IPS-15b (cell line): ENCODE measurements at regions not wholly inside any gene's neighbourhood (a gene's known extent, or its start where the extent isn't known, plus 50 kb on each side); places are given as distances from the start of the nearest gene placed in this dataset.
A peak's percentile ranks its signal among the peaks of the same experiment; 100 is the strongest.

Experiments
- H3K27me3 ChIP-seq: one replicate; pipeline ENCODE4 v1.6.1; 2013; ENCODE audit warnings: low read length; ENCODE audit not compliant: control insufficient read depth, insufficient read depth
- H3K36me3 ChIP-seq: one replicate; pipeline ENCODE4 v1.6.1; 2013; ENCODE audit warnings: low read length; ENCODE audit not compliant: control insufficient read depth, insufficient read depth
- H3K4me1 ChIP-seq: one replicate; pipeline ENCODE4 v1.6.1; 2013; ENCODE audit warnings: mild to moderate bottlenecking, low read length; ENCODE audit not compliant: control insufficient read depth, insufficient read depth
- H3K4me3 ChIP-seq: one replicate; pipeline ENCODE4 v1.5.1; 2013; ENCODE audit warnings: low read depth, low read length
- H3K9ac ChIP-seq: one replicate; pipeline ENCODE4 v1.6.1; 2013; ENCODE audit warnings: low read depth, mild to moderate bottlenecking, low read length
- H3K9me3 ChIP-seq: one replicate; pipeline ENCODE4 v1.6.1; 2013; ENCODE audit warnings: mild to moderate bottlenecking, low read length; ENCODE audit not compliant: control insufficient read depth, insufficient read depth

GRCh38 chr5:73264631-73265030 lies 91.6 kb downstream of the TMEM174 start:
- no peaks in the 10 kb centered on the region for H3K9me3 ChIP-seq
- H3K4me1 ChIP-seq = peaks cover 3% of the 10 kb centered on the region
- peaks cover 24% of the 10 kb centered on the region for H3K27me3 ChIP-seq
- no peaks in the 10 kb centered on the region for H3K36me3 ChIP-seq
- no peak overlapping the region for H3K9ac ChIP-seq
- no peak overlapping the region for H3K4me3 ChIP-seq

- Histone ChIP-seq H3K36me3 (no peaks in the 10 kb centered on the region), H3K4me1 (peaks cover 3% of the 10 kb centered on the region), H3K9ac (no peak overlapping the region), H3K9me3 (no peaks in the 10 kb centered on the region), H3K4me3 (no peak overlapping the region), H3K27me3 (peaks cover 15% of the 10 kb centered on the region)
These were observed 90.2 kb downstream of the TMEM174 start for GRCh38 chr5:73263001-73263710.

GRCh38 chr5:73256862-73257261 lies 83.9 kb downstream of the TMEM174 start:
- H3K4me1 ChIP-seq = no peaks in the 10 kb centered on the region
- no peak overlapping the region for H3K4me3 ChIP-seq
- H3K9ac ChIP-seq = no peak overlapping the region
- peaks cover 7% of the 10 kb centered on the region for H3K27me3 ChIP-seq
- H3K9me3 ChIP-seq = no peaks in the 10 kb centered on the region
- H3K36me3 ChIP-seq = no peaks in the 10 kb centered on the region

- no peaks in the 10 kb centered on the region for H3K4me1 ChIP-seq
- H3K27me3 ChIP-seq = peaks cover 9% of the 10 kb centered on the region
- no peak overlapping the region for H3K9ac ChIP-seq
- no peaks in the 10 kb centered on the region for H3K36me3 ChIP-seq
- no peaks in the 10 kb centered on the region for H3K9me3 ChIP-seq
- H3K4me3 ChIP-seq = no peak overlapping the region
These were observed 83.5 kb downstream of the TMEM174 start for GRCh38 chr5:73256462-73256861.

- H3K27me3 ChIP-seq = peaks cover 9% of the 10 kb centered on the region
- no peaks in the 10 kb centered on the region for H3K36me3 ChIP-seq
- no peaks in the 10 kb centered on the region for H3K9me3 ChIP-seq
- no peak overlapping the region for H3K4me3 ChIP-seq
- H3K4me1 ChIP-seq = no peaks in the 10 kb centered on the region
- H3K9ac ChIP-seq = no peak overlapping the region
These were observed 83.0 kb downstream of the TMEM174 start for GRCh38 chr5:73256012-73256411.

GRCh38 chr5:73254642-73255041 lies 81.6 kb downstream of the TMEM174 start:
- no peak overlapping the region for H3K4me3 ChIP-seq
- H3K9me3 ChIP-seq = no peaks in the 10 kb centered on the region
- H3K9ac ChIP-seq = no peak overlapping the region
- peaks cover 15% of the 10 kb centered on the region for H3K27me3 ChIP-seq
- H3K4me1 ChIP-seq = no peaks in the 10 kb centered on the region
- H3K36me3 ChIP-seq = no peaks in the 10 kb centered on the region

- no peaks in the 10 kb centered on the region for H3K9me3 ChIP-seq
- no peak overlapping the region for H3K4me3 ChIP-seq
- H3K9ac ChIP-seq = no peak overlapping the region
- H3K27me3 ChIP-seq = peaks cover 24% of the 10 kb centered on the region
- no peaks in the 10 kb centered on the region for H3K4me1 ChIP-seq
- no peaks in the 10 kb centered on the region for H3K36me3 ChIP-seq
These were observed 80.2 kb downstream of the TMEM174 start for GRCh38 chr5:73253047-73253660.

GRCh38 chr5:73250645-73251044 lies 77.7 kb downstream of the TMEM174 start:
- peaks cover 27% of the 10 kb centered on the region for H3K27me3 ChIP-seq

GRCh38 chr5:73242735-73243134 lies 69.7 kb downstream of the TMEM174 start:
- Histone ChIP-seq H3K36me3 (no peaks in the 10 kb centered on the region), H3K27me3 (peaks cover 52% of the 10 kb centered on the region), H3K4me3 (no peak overlapping the region), H3K9ac (no peak overlapping the region), H3K4me1 (no peaks in the 10 kb centered on the region), H3K9me3 (no peaks in the 10 kb centered on the region)

More at GRCh38 chr5:73250645-73251044, 77.7 kb downstream of the TMEM174 start:
- H3K9ac ChIP-seq = no peak overlapping the region
- no peaks in the 10 kb centered on the region for H3K9me3 ChIP-seq
- H3K36me3 ChIP-seq = no peaks in the 10 kb centered on the region
- H3K4me1 ChIP-seq = no peaks in the 10 kb centered on the region
- no peak overlapping the region for H3K4me3 ChIP-seq

GRCh38 chr5:73238873-73239272 lies 65.9 kb downstream of the TMEM174 start:
- H3K27me3 ChIP-seq = peaks cover 73% of the 10 kb centered on the region
- H3K4me1 ChIP-seq = no peaks in the 10 kb centered on the region
- H3K9ac ChIP-seq = no peak overlapping the region
- H3K36me3 ChIP-seq = no peaks in the 10 kb centered on the region
- no peak overlapping the region for H3K4me3 ChIP-seq
- no peaks in the 10 kb centered on the region for H3K9me3 ChIP-seq

- Histone ChIP-seq H3K36me3 (no peaks in the 10 kb centered on the region), H3K9ac (no peak overlapping the region), H3K4me1 (peaks cover 10% of the 10 kb centered on the region), H3K4me3 (no peak overlapping the region), H3K27me3 (peaks cover 93% of the 10 kb centered on the region), H3K9me3 (no peaks in the 10 kb centered on the region)
These were observed 63.6 kb downstream of the TMEM174 start for GRCh38 chr5:73236541-73237128.

- H3K36me3 ChIP-seq = no peaks in the 10 kb centered on the region
- peaks cover 94% of the 10 kb centered on the region for H3K27me3 ChIP-seq
- H3K9ac ChIP-seq = no peak overlapping the region
- no peaks in the 10 kb centered on the region for H3K9me3 ChIP-seq
- H3K4me3 ChIP-seq = peak overlapping the region; percentile 50
- H3K4me1 ChIP-seq = peaks cover 19% of the 10 kb centered on the region
These were observed 61.2 kb downstream of the TMEM174 start for GRCh38 chr5:73234204-73234555.
